OCI-LY7 (cell line): ENCODE measurements at regions not wholly inside any gene's neighbourhood (a gene's known extent, or its start where the extent isn't known, plus 50 kb on each side); places are given as distances from the start of the nearest gene placed in this dataset.

Source experiments
- CTCF ChIP-seq: fragments of 200-600 bp; sonication (generic); conservative IDR thresholded peaks from 2 replicates; pipeline ENCODE4 v1.5.1; 2014; ENCODE audit warnings: mild to moderate bottlenecking, antibody characterized with exemption, low read length, moderate library complexity, mixed read lengths
- EZH2phosphoT487 ChIP-seq: fragments of 200-600 bp; sonication (generic); IDR thresholded peaks from 2 replicates; pipeline ENCODE4 v1.6.1; 2018; ENCODE audit warnings: low read depth, borderline replicate concordance, mild to moderate bottlenecking, mixed run types, antibody characterized with exemption, low read length, moderate library complexity, mixed read lengths

DNA sequence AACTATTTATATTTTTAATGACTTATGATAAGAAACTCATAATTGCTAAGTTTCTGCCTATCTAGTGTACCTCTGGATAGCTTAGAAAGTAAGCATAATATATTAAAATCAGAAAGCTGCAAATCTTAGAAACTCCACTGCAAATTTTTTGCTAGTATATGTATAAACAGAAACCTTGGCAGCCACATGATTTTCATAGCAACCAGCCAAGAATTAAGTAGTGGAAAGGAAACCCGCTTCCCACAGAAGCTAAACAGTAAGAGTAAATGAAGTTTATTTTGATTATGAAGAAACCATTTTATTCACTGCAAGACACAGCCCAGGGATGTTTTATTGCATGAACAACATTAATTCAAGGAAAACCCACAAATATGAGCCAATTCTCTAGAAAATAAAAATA, 872.5 kb upstream of the ADGRL3 start:
- no peak for TF ChIP-seq CTCF
- no peak for TF ChIP-seq EZH2phosphoT487
